HCT116 (cell line): ENCODE measurements at regions not wholly inside any gene's neighbourhood (a gene's known extent, or its start where the extent isn't known, plus 50 kb on each side); places are given as distances from the start of the nearest gene placed in this dataset.

ENCODE experiments used
- ATAC-seq: fragments of 200-7000 bp; cut with Tn5 transposase; 2 replicates; pipeline ENCODE4 v1.9.1; 2020; ENCODE audit warnings: mild to moderate bottlenecking, moderate library complexity
- BruUV-seq: library from RNA; stranded (reverse); fragments of 400-500 nt; replicated peaks from 2 replicates; lab custom pipeline; 2021; lab: Mats Ljungman, UMichigan
- CTCF ChIA-PET: fragments of 300-600 bp; sonication (Branson Sonifier 250); formaldehyde crosslinking; loops from one replicate; lab custom pipeline; 2021; ENCODE audit warnings: antibody characterized with exemption; lab: Charles Lee
- POLR2A ChIA-PET: fragments of 300-600, 350-600 bp; sonication (Branson Sonifier 250); formaldehyde crosslinking; loops from one replicate; lab custom pipeline; 2021; ENCODE audit warnings: antibody characterized with exemption; lab: Charles Lee
- RAD21 ChIA-PET, 2 experiments: fragments of 300-600 bp; sonication (Branson Sonifier 250); formaldehyde crosslinking; loops; one replicate each; lab custom pipeline; 2023; ENCODE audit warnings: low total read pairs in 2 of 2; ENCODE audit not compliant: uncharacterized antibody in 2 of 2, unreplicated experiment in 2 of 2, low non-redundant PET in 1 of 2; lab: Charles Lee
- DNase-seq: peaks from one replicate; pipeline ENCODE4 v3.0.0-alpha.2; 2010; ENCODE audit warnings: low read depth, low spot score
- H2AFZ ChIP-seq: fragments of 200-600 bp; shearing (Covaris generic), sonication (generic); 2 replicates; pipeline ENCODE4 v1.6.1; 2017; ENCODE audit warnings: low read depth, mixed run types, mixed read lengths, antibody characterized with exemption, low read length; ENCODE audit not compliant: poor library complexity, severe bottlenecking
- H3K27ac ChIP-seq: 2 replicates; pipeline ENCODE4 v1.5.1; 2012; ENCODE audit warnings: low read depth, low read length
- H3K27me3 ChIP-seq: fragments of 200-600 bp; sonication (generic); 2 replicates; pipeline ENCODE4 v1.6.1; 2016; ENCODE audit warnings: mixed run types, low read length, mixed read lengths; ENCODE audit not compliant: insufficient read depth
- H3K36me3 ChIP-seq, 2 experiments: fragments of 200-500 bp in 1 of 2; fragments of 200-600 bp in 1 of 2; sonication (Bioruptor generic) in 1 of 2; sonication (generic) in 1 of 2; 2 replicates each; pipeline versions ENCODE4 v1.5.1 to v1.6.1; 2014 to 2016; ENCODE audit warnings: low read length in 2 of 2, inconsistent platforms in 1 of 2, mixed read lengths in 1 of 2, mixed run types in 1 of 2; ENCODE audit not compliant: insufficient read depth in 2 of 2, control insufficient read depth in 1 of 2
- H3K4me1 ChIP-seq, 2 experiments: fragments of 200-600 bp in 1 of 2; sonication (generic) in 1 of 2; 2 replicates each; pipeline versions ENCODE4 v1.5.1 to v1.6.1; 2012 to 2017; ENCODE audit warnings: low read length in 2 of 2, inconsistent platforms in 1 of 2, mild to moderate bottlenecking in 1 of 2, mixed read lengths in 1 of 2, mixed run types in 1 of 2, moderate library complexity in 1 of 2; ENCODE audit not compliant: insufficient read depth in 2 of 2, control insufficient read depth in 1 of 2
- H3K4me2 ChIP-seq: fragments of 200-600 bp; sonication (generic); 2 replicates; pipeline ENCODE4 v1.6.1; 2017; ENCODE audit warnings: mixed run types, low read length, mixed read lengths
- H3K4me3 ChIP-seq, 2 experiments: fragments of 200-600 bp in 1 of 2; sonication (generic) in 1 of 2; replicated peaks in 1 of 2; 2 replicates each; pipeline ENCODE4 v1.5.1; 2011 to 2016; ENCODE audit warnings: low read length in 2 of 2, control low read depth in 1 of 2, low read depth in 1 of 2, mild to moderate bottlenecking in 1 of 2, mixed read lengths in 1 of 2, mixed run types in 1 of 2
- H3K79me2 ChIP-seq: fragments of 200-600 bp; sonication (generic); 2 replicates; pipeline ENCODE4 v1.6.1; 2017; ENCODE audit warnings: mild to moderate bottlenecking, mixed run types, low read length, moderate library complexity, mixed read lengths; ENCODE audit not compliant: insufficient read depth
- H3K9ac ChIP-seq: fragments of 200-600 bp; sonication (generic); 2 replicates; pipeline ENCODE4 v1.6.1; 2016; ENCODE audit warnings: low read length, mixed read lengths
- H3K9me2 ChIP-seq: fragments of 200-600 bp; sonication (generic), shearing (Covaris generic); 2 replicates; pipeline ENCODE4 v1.6.1; 2017; ENCODE audit warnings: mixed run types, mild to moderate bottlenecking, moderate library complexity; ENCODE audit not compliant: insufficient read depth
- H3K9me3 ChIP-seq, 2 experiments: fragments of 200-500 bp in 1 of 2; fragments of 200-600 bp in 1 of 2; sonication (Bioruptor generic) in 1 of 2; sonication (generic) in 1 of 2; 2 replicates each; pipeline ENCODE4 v1.6.1; 2014 to 2017; ENCODE audit warnings: low read length in 2 of 2, mixed read lengths in 2 of 2, inconsistent platforms in 1 of 2, low read depth in 1 of 2, mild to moderate bottlenecking in 1 of 2, mixed run types in 1 of 2, moderate library complexity in 1 of 2; ENCODE audit not compliant: control insufficient read depth in 1 of 2, insufficient read depth in 1 of 2
- H4K20me1 ChIP-seq: fragments of 200-600 bp; sonication (generic), shearing (Covaris generic); 2 replicates; pipeline ENCODE4 v1.6.1; 2017; ENCODE audit warnings: mixed run types, mild to moderate bottlenecking, moderate library complexity; ENCODE audit not compliant: insufficient read depth
- ATF3 ChIP-seq: IDR thresholded peaks from 2 replicates; pipeline ENCODE4 v1.6.1; 2012
- EGR1 ChIP-seq: IDR thresholded peaks from 2 replicates; pipeline ENCODE4 v1.6.1; 2012; ENCODE audit warnings: low read depth
- ELF1 ChIP-seq: IDR thresholded peaks from 2 replicates; pipeline ENCODE4 v1.6.1; 2012; ENCODE audit warnings: low read depth, borderline replicate concordance
- EZH2 ChIP-seq: fragments of 200-600 bp; sonication (generic); IDR thresholded peaks from 2 replicates; pipeline ENCODE4 v1.6.1; 2017; ENCODE audit warnings: antibody characterized with exemption, mixed run types
- EZH2phosphoT487 ChIP-seq: fragments of 200-600 bp; IDR thresholded peaks from 2 replicates; pipeline ENCODE4 v1.6.1; 2018; ENCODE audit warnings: antibody characterized with exemption, borderline replicate concordance
- FOSL1 ChIP-seq: IDR thresholded peaks from 2 replicates; pipeline ENCODE4 v1.6.1; 2012; ENCODE audit warnings: low read depth
- JUND ChIP-seq: IDR thresholded peaks from 2 replicates; pipeline ENCODE4 v1.6.1; 2012
- POLR2A ChIP-seq: IDR thresholded peaks from 2 replicates; pipeline ENCODE4 v1.7.0; 2011; ENCODE audit warnings: borderline replicate concordance; ENCODE audit not compliant: insufficient read depth, insufficient read length; ENCODE audit errors: extremely low read depth
- RAD21 ChIP-seq: IDR thresholded peaks from 2 replicates; pipeline ENCODE4 v1.6.1; 2012; ENCODE audit warnings: low read depth, mild to moderate bottlenecking
- SP1 ChIP-seq: IDR thresholded peaks from 2 replicates; pipeline ENCODE4 v1.6.1; 2012; ENCODE audit warnings: low read depth
- SRF ChIP-seq: IDR thresholded peaks from 2 replicates; pipeline ENCODE4 v1.6.1; 2012; ENCODE audit warnings: low read depth
- TCF7L2 ChIP-seq: IDR thresholded peaks from 2 replicates; pipeline ENCODE4 v1.7.0; 2011; ENCODE audit warnings: borderline replicate concordance, inconsistent platforms; ENCODE audit not compliant: insufficient read depth, insufficient read length; ENCODE audit errors: extremely low read depth
- YY1 ChIP-seq: IDR thresholded peaks from 2 replicates; pipeline ENCODE4 v1.6.1; 2011; ENCODE audit warnings: low read length, low read depth, moderate library complexity, mild to moderate bottlenecking; ENCODE audit not compliant: insufficient replicate concordance; ENCODE audit errors: extremely low read depth
- ZNF274 ChIP-seq: fragments of 200-500 bp; sonication (Bioruptor generic); IDR thresholded peaks from 2 replicates; pipeline ENCODE4 v1.6.1; 2014; ENCODE audit warnings: mild to moderate bottlenecking, low read depth, low read length, inconsistent platforms
- intact Hi-C: fragments of 100-400 bp; cut with micrococcal nuclease; formaldehyde crosslinking; loops from 2 replicates; pipeline ENCODE4 v1.10.0; 2022
- TF ChIP-seq, protein P1 (sequence below): IDR thresholded peaks from 2 replicates; pipeline ENCODE4 v1.6.1; 2012

GRCh38 chr16:48008011-48008525 lies 147.7 kb downstream of the ABCC12 start:
- no peak for ATAC-seq
- Histone ChIP-seq H3K4me1 (peaks cover 0 to under 1% of the 10 kb centered on the region in 2 experiments; a peak in 1 of 4 replicates), H3K9ac (no peak overlapping the region), H3K36me3 (no peaks in the 10 kb centered on the region), H3K9me2 (no peaks in the 10 kb centered on the region), H3K79me2 (no peaks in the 10 kb centered on the region), H3K4me3 (no peak overlapping the region), H3K4me2 (no peak overlapping the region), H3K27me3 (0 out of 2 replicates have a peak, but pooled peaks cover 9% of the 10 kb centered on the region), H2AFZ (no peak overlapping the region), H4K20me1 (no peaks in the 10 kb centered on the region), H3K27ac (no peak overlapping the region), H3K9me3 (no peaks in the 10 kb centered on the region)
- ChIA-PET POLR2A (no interaction called here), RAD21 (no interaction called here), CTCF (no interaction called here)
- TF ChIP-seq JUND (no peak), TCF7L2 (no peak)
- TF ChIP-seq, protein P1, sequence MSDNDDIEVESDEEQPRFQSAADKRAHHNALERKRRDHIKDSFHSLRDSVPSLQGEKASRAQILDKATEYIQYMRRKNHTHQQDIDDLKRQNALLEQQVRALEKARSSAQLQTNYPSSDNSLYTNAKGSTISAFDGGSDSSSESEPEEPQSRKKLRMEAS = no peak
- no TSS peak for BruUV-seq
- intact Hi-C loops = no loop called here
- DNase-seq = no peak

- Histone ChIP-seq H3K4me3 (no peak overlapping the region), H4K20me1 (no peaks in the 10 kb centered on the region), H3K27ac (no peak overlapping the region), H3K79me2 (no peaks in the 10 kb centered on the region), H3K9me3 (no peaks in the 10 kb centered on the region), H3K36me3 (no peaks in the 10 kb centered on the region), H3K9ac (no peak overlapping the region), H3K4me2 (no peak overlapping the region), H3K4me1 (no peaks in the 10 kb centered on the region), H3K9me2 (no peaks in the 10 kb centered on the region), H2AFZ (no peak overlapping the region), H3K27me3 (peaks cover 13% of the 10 kb centered on the region; the same call in 1 of the 2 replicates)
- ChIA-PET CTCF (no interaction called here), RAD21 (no interaction called here), POLR2A (no interaction called here)
- no TSS peak for BruUV-seq
- no peak for ATAC-seq
- TF ChIP-seq ZNF274 (no peak), ATF3 (no peak), RAD21 (no peak), EGR1 (no peak), ELF1 (no peak), SRF (no peak), POLR2A (no peak), FOSL1 (no peak), EZH2 (no peak), YY1 (no peak), SP1 (no peak), TCF7L2 (no peak), EZH2phosphoT487 (no peak)
- TF ChIP-seq, protein P1 = no peak
- intact Hi-C loops = no loop called here
- DNase-seq = no peak
Observed at GRCh38 chr16:48004141-48004695, 151.6 kb downstream of the ABCC12 start.
